GM18907 (cell line): ENCODE measurements at regions not wholly inside any gene's neighbourhood (a gene's known extent, or its start where the extent isn't known, plus 50 kb on each side); places are given as distances from the start of the nearest gene placed in this dataset.
"Not testable (repeated sequence)": the region's sequence is repeated elsewhere in the genome, so short reads cannot be mapped to it uniquely, and the experiment has no call there.

Experiments used
- ATAC-seq: cut with Tn5 transposase; IDR thresholded peaks from one replicate; pipeline ENCODE4 v1.9.1; 2021; ENCODE audit warnings: mild to moderate bottlenecking, moderate library complexity; ENCODE audit not compliant: unreplicated experiment

DNA sequence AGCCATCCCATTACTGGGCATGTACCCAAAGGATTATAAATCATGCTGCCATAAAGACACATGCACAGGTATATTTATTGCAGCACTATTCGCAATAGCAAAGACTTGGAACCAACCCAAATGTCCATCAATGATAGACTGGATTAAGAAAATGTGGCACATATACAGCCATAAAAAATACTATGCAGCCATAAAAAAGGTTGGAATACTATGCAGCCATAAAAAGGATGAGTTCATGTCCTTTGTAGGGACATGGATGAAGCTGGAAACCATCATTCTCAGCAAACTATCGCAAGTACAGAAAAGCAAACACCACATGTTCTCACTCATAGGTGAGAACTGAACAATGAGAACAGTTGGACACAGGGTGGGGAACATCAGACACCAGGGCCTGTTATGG, 151.5 kb downstream of the PLK2 start:
- ATAC-seq, result not testable (repeated sequence)

- ATAC-seq, result no peak
Observed at GRCh38 chr5:58300346-58300895, 159.5 kb downstream of the PLK2 start.

DNA sequence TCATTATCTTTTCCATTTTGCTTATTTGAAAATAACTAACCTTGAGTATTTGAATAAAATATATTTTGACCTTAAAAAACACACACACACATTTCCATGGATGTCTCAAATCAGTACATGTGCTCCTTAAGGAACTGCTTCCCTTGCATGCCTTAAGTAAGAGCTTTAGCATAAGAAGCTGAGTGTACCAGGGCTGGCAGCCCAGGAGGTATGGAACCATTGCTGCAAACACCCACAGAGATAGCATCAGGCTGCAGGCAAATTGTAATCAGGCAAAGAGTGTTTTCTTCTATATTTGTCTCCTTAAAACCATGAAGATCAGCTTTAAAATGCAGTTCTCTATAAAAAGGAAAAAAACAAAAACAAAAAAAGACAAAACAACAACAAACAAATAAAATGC, 160.6 kb downstream of the PLK2 start:
- ATAC-seq, result no peak

DNA sequence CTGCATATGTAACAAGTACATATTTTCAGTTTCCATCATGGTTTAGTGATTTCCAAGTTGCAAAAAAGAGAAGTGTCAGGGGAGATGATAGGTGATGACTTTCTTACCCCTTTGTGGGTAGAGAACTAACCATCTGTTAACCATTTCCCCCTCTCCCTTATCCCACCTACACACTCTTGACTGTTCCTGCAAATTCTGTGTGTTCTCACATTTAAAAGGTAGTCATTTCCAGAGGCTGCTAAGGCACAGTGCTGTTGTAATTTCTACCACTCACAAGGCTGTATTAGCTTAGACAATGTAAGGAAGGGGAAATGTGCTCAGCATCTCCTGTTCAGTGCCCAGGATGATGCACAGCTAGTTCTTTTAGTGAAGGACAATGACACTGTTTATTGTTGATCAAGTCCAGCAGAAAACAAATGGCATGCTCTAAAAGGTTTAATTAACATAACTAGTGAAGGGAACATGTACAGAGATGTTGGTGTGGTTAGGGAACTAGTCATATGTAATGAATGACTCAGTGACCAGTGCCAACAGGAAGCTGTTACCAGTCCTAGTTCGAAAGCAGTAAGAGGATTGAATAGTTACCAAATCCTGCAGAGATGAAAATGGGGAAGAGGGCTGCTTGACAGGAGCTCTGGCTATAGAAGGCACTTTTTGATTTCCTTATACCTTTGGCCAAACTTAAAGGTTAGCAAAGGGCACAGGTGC, 165.1 kb downstream of the PLK2 start:
- peak; percentile 85 for ATAC-seq

DNA sequence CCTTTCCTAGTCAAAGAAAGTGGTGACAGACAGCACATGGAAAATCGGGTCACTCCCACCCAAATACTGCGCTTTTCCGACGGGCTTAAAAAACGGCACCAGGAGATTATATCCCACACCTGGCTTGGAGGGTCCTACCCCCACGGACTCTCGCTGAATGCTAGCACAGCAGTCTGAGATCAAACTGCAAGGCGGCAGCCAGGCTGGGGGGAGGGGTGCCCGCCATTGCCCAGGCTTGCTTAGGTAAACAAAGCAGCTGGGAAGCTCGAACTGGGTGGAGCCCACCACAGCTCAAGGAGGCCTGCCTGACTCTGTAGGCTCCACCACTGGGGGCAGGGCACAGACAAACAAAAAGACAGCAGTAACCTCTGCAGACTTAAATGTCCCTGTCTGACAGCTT, 171.6 kb downstream of the PLK2 start:
- ATAC-seq, result not testable (repeated sequence)

DNA sequence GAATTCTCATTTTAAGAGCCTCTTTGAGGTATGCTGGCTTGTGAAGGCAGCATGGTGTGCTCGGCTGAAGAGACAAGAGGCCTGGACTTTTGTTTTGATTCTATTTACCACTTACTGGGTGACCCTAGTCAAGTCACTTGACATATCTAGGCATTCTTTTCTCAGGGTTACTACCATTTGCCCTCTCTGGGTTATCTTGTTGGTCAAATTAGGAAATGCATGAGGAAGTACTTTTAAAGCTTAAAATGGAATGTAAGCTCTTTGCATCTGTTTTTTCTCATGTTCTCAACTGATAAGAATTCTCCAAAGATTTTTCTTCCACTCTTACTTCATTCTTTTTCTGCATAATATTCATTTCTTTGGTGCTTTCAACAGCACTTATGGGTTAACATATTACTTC, 173.1 kb downstream of the PLK2 start:
- no peak for ATAC-seq

GRCh38 chr5:58285900-58286299, 174.0 kb downstream of the PLK2 start:
- no peak for ATAC-seq

DNA sequence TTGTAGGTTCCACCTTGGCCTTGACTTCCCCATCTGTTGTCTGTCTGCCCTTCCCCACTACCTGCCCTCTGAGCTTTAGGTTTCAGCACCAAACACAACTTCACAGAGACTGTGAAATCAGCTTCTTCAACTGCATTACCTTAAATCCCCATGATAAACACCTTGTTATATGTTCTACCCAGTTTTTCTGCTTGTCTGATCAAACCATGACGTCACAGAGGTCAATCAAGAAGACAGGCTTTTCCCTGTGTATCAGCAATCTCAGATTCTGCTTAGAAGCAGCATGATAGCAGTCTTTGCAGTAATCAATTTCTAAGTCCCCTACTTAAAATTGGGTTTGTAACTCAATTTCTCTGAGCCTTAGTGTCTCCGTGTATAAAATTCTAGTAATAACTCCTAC, 175.0 kb downstream of the PLK2 start:
- ATAC-seq, result no peak

DNA sequence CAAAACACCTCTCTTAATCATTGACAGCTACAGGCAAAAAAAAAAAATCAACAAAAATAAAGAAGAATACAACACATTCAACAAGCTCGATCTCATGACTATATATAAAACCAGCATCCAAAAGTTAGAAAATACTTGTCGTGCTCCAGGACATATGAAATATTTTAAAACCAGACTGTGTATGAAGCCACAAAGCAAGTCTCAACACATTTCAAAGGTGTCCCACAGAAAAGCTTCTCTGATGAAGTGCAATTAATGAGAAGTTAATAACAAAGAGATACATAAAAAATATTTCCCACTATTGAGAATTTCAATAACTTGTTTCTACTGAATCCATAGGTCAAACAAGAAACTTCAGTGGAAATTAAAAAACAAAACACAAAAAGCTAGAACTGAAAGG, 178.7 kb downstream of the PLK2 start:
- no peak for ATAC-seq

- no peak for ATAC-seq
Observed at GRCh38 chr5:58279259-58279658, 180.6 kb downstream of the PLK2 start.

- ATAC-seq, result no peak
Observed at GRCh38 chr5:58276431-58276830, 183.5 kb downstream of the PLK2 start.

DNA sequence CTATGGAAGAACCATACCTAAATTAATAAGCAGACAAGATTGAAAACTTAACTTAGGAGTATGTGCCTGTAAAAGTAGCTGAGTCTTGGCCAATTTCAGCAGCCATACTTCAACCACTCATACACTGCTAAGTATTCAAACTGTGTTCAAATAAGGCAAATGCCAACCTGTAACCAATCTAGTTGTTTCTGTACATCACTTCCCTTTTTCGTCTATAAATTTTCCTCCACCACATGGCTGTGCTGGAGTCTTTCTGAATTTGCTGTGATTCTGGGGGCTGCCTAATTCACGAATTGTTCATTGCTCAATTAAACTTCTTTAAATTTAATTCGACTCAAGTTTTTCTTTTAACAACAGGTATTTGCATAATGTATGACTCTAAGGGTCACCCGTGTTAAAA, 184.4 kb downstream of the PLK2 start:
- ATAC-seq, result no peak

DNA sequence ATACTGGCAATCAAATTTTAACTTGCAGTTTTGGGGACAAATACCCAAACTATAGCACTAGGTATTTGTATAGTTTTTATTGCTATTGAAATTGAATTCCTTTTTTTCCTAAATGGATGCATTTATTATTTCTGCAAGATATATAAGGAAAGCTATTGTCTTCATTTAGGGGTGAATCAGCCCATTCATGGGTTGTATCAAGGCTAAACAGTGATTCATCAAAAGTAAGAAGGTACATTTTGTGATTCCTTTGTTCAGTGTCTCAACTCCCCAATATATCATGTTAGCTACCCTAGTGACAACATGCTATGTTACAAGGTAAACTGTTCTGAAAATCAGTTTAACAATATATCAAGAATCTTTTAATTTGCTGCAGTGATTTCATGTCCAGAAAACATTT, 185.7 kb downstream of the PLK2 start:
- ATAC-seq, result no peak

DNA sequence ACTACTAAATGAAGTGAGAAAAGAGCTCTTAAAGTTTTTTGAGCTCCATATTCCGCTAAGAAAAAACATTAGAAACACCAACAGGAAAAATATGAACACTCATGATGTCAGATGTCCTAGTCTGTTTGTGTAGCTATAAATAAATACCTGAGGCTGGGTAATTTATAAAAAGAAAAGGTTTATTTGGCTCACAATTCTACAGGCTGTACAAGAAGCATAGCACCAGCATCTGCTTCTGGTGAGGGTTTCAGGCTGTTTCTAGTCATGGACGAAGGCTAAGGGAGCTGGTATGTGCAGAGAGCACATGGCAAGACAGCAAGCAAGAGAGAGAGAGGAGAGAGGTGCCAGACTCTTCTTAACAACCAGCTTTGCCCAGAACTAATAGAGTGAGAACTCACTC, 186.2 kb downstream of the PLK2 start:
- ATAC-seq, result no peak

DNA sequence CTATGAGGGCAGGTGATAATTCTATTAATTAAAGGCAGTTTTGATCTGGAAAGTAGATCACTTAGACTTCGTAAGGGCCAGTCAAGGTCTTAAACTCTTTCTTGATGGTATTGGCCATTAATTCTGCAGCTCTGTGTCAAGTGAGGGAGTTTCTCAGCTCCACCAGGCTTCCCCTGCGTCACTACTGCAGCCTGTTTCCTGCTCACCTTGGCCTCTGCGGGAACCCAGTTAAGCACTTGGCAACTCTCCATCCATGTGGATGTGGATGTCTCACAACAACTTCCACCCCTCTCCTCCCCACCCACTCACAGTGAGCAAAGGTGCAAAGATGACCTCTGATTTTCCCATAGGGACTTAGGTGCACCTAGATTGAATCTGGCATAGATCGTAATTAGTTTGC, 191.6 kb downstream of the PLK2 start:
- no peak for ATAC-seq

DNA sequence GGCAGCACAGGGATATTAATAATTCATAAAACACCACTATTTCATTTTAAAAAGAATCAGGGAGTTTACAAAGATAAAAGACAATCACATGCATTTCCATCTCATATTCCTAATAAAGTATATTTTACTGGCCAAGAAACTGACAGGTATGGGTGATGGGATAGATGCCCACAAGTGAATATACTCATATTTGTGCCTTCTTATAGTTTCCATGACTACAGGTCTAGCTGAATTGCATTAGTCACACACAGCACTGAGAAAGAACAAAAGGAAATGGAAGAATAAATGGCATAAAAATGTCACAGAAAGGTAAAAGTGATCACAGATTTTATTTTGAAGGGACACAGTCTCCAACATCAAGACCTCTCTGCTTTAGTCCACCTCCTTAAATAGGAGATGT, 193.5 kb downstream of the PLK2 start:
- no peak for ATAC-seq

GRCh38 chr5:58265246-58265930, 194.5 kb downstream of the PLK2 start:
- no peak for ATAC-seq

DNA sequence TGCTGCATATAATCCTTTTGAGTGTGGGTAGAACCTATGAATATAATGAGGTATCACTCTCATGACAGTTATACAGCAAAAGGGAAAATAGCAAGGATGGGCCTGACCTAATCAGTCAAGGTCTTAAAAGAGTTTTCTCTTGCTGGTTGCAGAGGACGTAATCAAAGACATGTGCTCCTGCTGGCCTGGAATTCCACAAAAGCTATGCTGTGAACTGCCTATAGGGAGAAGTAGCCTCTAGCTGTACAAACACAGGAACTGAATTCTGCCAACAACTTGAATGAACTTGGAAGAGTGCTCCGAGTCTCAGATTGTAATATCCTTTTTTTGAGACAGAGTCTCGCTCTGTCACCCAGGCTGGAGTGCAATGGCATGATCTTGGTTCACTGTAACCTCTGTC, 195.6 kb downstream of the PLK2 start:
- no peak for ATAC-seq

GRCh38 chr5:58263296-58263695, 196.6 kb downstream of the PLK2 start:
- no peak for ATAC-seq

- ATAC-seq, result no peak
Observed at GRCh38 chr5:58262226-58262625, 197.7 kb downstream of the PLK2 start.

- no peak for ATAC-seq
Observed at GRCh38 chr5:58261605-58262004, 198.3 kb downstream of the PLK2 start.

GRCh38 chr5:58260243-58260642, 199.6 kb downstream of the PLK2 start:
- no peak for ATAC-seq
